ENCODE measurements at regions not wholly inside any gene's neighbourhood (a gene's known extent, or its start where the extent isn't known, plus 50 kb on each side); places are given as distances from the start of the nearest gene placed in this dataset.

DNA sequence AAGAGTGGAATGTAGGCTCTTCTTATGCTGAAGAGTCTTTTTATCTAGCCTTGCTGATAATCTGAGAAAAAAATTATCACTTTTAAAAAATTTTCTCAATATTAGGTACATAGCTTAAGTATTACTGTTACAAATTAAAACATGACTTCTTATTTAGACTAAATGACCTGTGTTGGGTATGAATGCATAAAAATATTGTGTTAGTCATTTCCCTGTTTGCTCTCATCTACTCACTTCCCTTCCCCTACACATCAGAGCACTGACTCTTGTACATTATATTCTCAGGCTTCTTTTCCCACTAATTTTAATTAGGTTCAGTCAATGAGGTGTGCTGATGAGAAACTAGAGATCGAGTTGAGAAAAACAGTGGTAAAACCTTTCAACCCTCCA lies 881.0 kb downstream of the PCDH18 start:
- no peak overlapping the region for H2BK15ac ChIP-seq (ENCODE audit: low read depth, low read length)
- BruUV-seq (replicated peaks), result no TSS peak
- no peak overlapping the region for H4K91ac ChIP-seq (ENCODE audit: insufficient read depth, low read depth, low read length)
- H3K14ac ChIP-seq (replicated peaks; ENCODE audit: low read depth, low read length), result no peak overlapping the region
- no peak overlapping the region for H2AK9ac ChIP-seq (replicated peaks; ENCODE audit: low read depth, low read length, poor library complexity)
- H3K18ac ChIP-seq (ENCODE audit: low read depth, low read length), result no peak overlapping the region
- H2BK20ac ChIP-seq (ENCODE audit: low read depth, low read length), result no peak overlapping the region
- in situ Hi-C loops (cut with MboI; ENCODE audit: low sequenced_read_pairs) (no loop called here), intact Hi-C loops (cut with micrococcal nuclease) (no loop called here), dilution Hi-C loops (cut with HindIII; ENCODE audit: low sequenced_read_pairs, unreplicated experiment) (no loop called here)
- peak; percentile 34 for DNase-seq
- H3K4me2 ChIP-seq (ENCODE audit: low read depth, low read length), result no peak overlapping the region
- H4K5ac ChIP-seq (ENCODE audit: low read depth, low read length), result no peak overlapping the region
- POLR2A ChIA-PET (ENCODE audit: unreplicated experiment), result no interaction called here
- no peak overlapping the region for H2BK120ac ChIP-seq (ENCODE audit: low read depth, low read length)
- H3K36me3 ChIP-seq (ENCODE audit: control insufficient read depth, insufficient read depth, low read length), result no peaks in the 10 kb centered on the region
- H3K27me3 ChIP-seq (ENCODE audit: control insufficient read depth, insufficient read depth, low read length), result no peaks in the 10 kb centered on the region
- TF ChIP-seq POLR2A (IDR thresholded peaks at IDR 0.05; ENCODE audit: low read depth, low read length) (no peak), FOS (IDR thresholded peaks at IDR 0.05; ENCODE audit: low read depth, low read length) (no peak), MAZ (IDR thresholded peaks at IDR 0.05; ENCODE audit: borderline replicate concordance, low read depth, low read length) (no peak), MAFK (IDR thresholded peaks at IDR 0.05; ENCODE audit: low read depth, low read length) (no peak), BHLHE40 (IDR thresholded peaks at IDR 0.05; ENCODE audit: low read depth, low read length) (no peak), CEBPB (IDR thresholded peaks at IDR 0.05; ENCODE audit: low read depth, low read length) (no peak), MXI1 (IDR thresholded peaks at IDR 0.05; ENCODE audit: borderline replicate concordance, low read depth, low read length) (no peak), SMC3 (IDR thresholded peaks at IDR 0.05; ENCODE audit: low read depth, low read length) (no peak), CHD1 (IDR thresholded peaks at IDR 0.05; ENCODE audit: low read depth, low read length) (no peak), RFX5 (IDR thresholded peaks at IDR 0.05; ENCODE audit: low read depth, low read length) (no peak), NFE2L2 (IDR thresholded peaks at IDR 0.05; ENCODE audit: low read depth, low read length) (no peak), RAD21 (IDR thresholded peaks at IDR 0.05; ENCODE audit: low read length) (no peak), RCOR1 (IDR thresholded peaks at IDR 0.05; ENCODE audit: insufficient replicate concordance, low read length) (no peak)
- TF ChIP-seq, protein P1, sequence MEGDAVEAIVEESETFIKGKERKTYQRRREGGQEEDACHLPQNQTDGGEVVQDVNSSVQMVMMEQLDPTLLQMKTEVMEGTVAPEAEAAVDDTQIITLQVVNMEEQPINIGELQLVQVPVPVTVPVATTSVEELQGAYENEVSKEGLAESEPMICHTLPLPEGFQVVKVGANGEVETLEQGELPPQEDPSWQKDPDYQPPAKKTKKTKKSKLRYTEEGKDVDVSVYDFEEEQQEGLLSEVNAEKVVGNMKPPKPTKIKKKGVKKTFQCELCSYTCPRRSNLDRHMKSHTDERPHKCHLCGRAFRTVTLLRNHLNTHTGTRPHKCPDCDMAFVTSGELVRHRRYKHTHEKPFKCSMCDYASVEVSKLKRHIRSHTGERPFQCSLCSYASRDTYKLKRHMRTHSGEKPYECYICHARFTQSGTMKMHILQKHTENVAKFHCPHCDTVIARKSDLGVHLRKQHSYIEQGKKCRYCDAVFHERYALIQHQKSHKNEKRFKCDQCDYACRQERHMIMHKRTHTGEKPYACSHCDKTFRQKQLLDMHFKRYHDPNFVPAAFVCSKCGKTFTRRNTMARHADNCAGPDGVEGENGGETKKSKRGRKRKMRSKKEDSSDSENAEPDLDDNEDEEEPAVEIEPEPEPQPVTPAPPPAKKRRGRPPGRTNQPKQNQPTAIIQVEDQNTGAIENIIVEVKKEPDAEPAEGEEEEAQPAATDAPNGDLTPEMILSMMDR (conservative IDR thresholded peaks at IDR 0.05; ENCODE audit: low read depth, low read length), result no peak
- TF ChIP-seq, protein P2, sequence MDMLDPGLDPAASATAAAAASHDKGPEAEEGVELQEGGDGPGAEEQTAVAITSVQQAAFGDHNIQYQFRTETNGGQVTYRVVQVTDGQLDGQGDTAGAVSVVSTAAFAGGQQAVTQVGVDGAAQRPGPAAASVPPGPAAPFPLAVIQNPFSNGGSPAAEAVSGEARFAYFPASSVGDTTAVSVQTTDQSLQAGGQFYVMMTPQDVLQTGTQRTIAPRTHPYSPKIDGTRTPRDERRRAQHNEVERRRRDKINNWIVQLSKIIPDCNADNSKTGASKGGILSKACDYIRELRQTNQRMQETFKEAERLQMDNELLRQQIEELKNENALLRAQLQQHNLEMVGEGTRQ (IDR thresholded peaks at IDR 0.05; ENCODE audit: low read depth, low read length), result no peak
- TF ChIP-seq, protein P3, sequence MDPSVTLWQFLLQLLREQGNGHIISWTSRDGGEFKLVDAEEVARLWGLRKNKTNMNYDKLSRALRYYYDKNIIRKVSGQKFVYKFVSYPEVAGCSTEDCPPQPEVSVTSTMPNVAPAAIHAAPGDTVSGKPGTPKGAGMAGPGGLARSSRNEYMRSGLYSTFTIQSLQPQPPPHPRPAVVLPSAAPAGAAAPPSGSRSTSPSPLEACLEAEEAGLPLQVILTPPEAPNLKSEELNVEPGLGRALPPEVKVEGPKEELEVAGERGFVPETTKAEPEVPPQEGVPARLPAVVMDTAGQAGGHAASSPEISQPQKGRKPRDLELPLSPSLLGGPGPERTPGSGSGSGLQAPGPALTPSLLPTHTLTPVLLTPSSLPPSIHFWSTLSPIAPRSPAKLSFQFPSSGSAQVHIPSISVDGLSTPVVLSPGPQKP (IDR thresholded peaks at IDR 0.05; ENCODE audit: borderline replicate concordance, low read depth, low read length), result no peak
- no peak overlapping the region for H3K4ac ChIP-seq (ENCODE audit: low read depth, low read length)
- no peak overlapping the region for H2AFZ ChIP-seq (replicated peaks; ENCODE audit: low read length, poor library complexity)
- no CpG with 5 or more reads among the region's 1 CpG for WGBS, 2 experiments (ENCODE audit: extremely low coverage in 2 of 2, insufficient read length in 1 of 2)
- no peak overlapping the region for H4K8ac ChIP-seq (ENCODE audit: low read depth in 2 of 2, low read length in 2 of 2)
- no peaks in the 10 kb centered on the region for H3K79me1 ChIP-seq (ENCODE audit: low read depth in 1 of 2, low read length in 2 of 2)
- CTCF ChIA-PET, result no interaction called here
- H3K56ac ChIP-seq (ENCODE audit: extremely low read depth, insufficient read depth, low read length), result no peak overlapping the region
- H3K4me1 ChIP-seq (ENCODE audit: control insufficient read depth, insufficient read depth, low read length), result no peaks in the 10 kb centered on the region
- H3K9me1 ChIP-seq (ENCODE audit: insufficient read depth, low read length), result no peaks in the 10 kb centered on the region; the same call in 1 of the 2 replicates
- H3K9ac ChIP-seq (ENCODE audit: low read depth, low read length), result no peak overlapping the region
- ATAC-seq (ENCODE audit: low read depth), result peak; percentile 29; the same call in 1 of the 2 replicates
- no peak overlapping the region for H3K23ac ChIP-seq (ENCODE audit: low read depth, low read length)
- no peaks in the 10 kb centered on the region for H3K9me3 ChIP-seq (ENCODE audit: control insufficient read depth, insufficient read depth, low read length)
- no peak overlapping the region for H2BK5ac ChIP-seq (ENCODE audit: low read depth, low read length, poor library complexity, severe bottlenecking)
- no peak overlapping the region for H2AK5ac ChIP-seq (ENCODE audit: low read depth, low read length)
- H3K27ac ChIP-seq (ENCODE audit: insufficient read depth, low read length), result no peak overlapping the region
- no peaks in the 10 kb centered on the region for H4K20me1 ChIP-seq (ENCODE audit: insufficient read depth, low read length)
- no peak overlapping the region for H3K4me3 ChIP-seq (ENCODE audit: insufficient read depth, low read depth, low read length)

Measured in IMR-90 (cell line).